ENCODE measurements at regions not wholly inside any gene's neighbourhood (a gene's known extent, or its start where the extent isn't known, plus 50 kb on each side); places are given as distances from the start of the nearest gene placed in this dataset.

DNA sequence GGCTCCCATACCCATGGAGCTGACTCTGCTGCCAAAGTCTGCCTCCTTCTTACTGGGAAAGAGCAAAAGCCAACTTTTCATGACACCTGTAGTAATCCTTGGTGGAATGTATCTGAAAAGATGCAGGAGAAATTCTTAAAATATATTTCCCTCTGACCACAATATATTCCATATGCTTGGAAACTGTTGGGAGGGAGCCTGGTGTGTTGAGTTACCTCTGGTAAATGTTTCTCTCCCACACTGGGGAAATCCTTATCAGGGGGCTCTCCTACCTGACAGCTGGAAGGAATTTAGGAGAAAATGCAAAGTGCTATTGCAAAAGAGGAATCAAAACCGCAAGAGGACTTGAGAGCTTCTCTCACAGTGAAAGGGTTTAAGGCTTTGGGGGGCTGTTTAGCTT is 139.4 kb downstream of the TBX5 start (continued):
- TF ChIP-seq GABPB2 (CRISPR knock-in tag; conservative IDR thresholded peaks at IDR 0.05): no peak
- no peak for TF ChIP-seq DNMT1 (IDR thresholded peaks at IDR 0.05)

DNA sequence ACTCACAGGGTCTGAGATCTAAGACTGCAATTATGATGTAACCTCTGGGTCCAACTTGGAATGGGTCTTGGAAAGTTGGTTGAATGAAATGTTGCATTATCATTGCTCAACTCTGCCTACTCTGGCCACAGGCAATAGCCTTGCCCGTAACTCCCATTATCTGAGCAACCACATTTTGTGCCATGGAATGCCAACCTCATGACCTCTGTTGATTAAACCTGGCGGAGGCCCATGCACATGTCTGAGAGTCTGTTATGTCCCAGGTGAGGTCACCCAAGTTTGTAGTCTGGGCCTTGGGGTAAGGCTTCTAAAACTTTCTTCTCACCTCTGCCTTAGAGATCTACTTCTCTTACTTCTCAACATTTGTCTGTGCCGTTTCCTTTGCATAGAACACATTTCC is 140.9 kb downstream of the TBX5 start:
- TF ChIP-seq TRIM24 (IDR thresholded peaks at IDR 0.05): no peak
- TF ChIP-seq DACH1 (IDR thresholded peaks at IDR 0.05; ENCODE audit: partially characterized antibody): no peak
- FAIRE-seq: no peak
- no peak overlapping the region for H3K4me2 ChIP-seq (ENCODE audit: insufficient read depth, low read length)
- no peaks in the 10 kb centered on the region for H3K79me2 ChIP-seq (ENCODE audit: control insufficient read depth, insufficient read depth, low read length)
- in situ Hi-C loops (cut with MboI) (no loop called here), intact Hi-C loops (cut with micrococcal nuclease) (no loop called here)
- no peak for ATAC-seq
- H3K9me1 ChIP-seq (ENCODE audit: control insufficient read depth, insufficient read depth, low read length): no peaks in the 10 kb centered on the region
- no peaks in the 10 kb centered on the region; the same call in 1 of the 2 replicates for H4K20me1 ChIP-seq (replicated peaks; ENCODE audit: control insufficient read depth, insufficient read depth, low read length)
- H3K36me3 ChIP-seq (ENCODE audit: control insufficient read depth, insufficient read depth, low read length): no peaks in the 10 kb centered on the region
- no peaks in the 10 kb centered on the region for H3K4me1 ChIP-seq (replicated peaks in 1 of 2; ENCODE audit: control insufficient read depth in 2 of 2, insufficient read depth in 2 of 2, low read length in 2 of 2)
- no peak for DNase-seq (ENCODE audit: extremely low read depth in 1 of 4, low spot score in 3 of 4)
- 3% methylated on average over 3 of the region's 3 CpGs for WGBS (ENCODE audit: insufficient coverage, low coverage, missing lambda C conversion rate)
- no peak overlapping the region for H3K9ac ChIP-seq (ENCODE audit: insufficient read depth in 1 of 2, low read depth in 2 of 2, low read length in 2 of 2)
- POLR2A ChIA-PET: interaction anchor here (0.6 to 1.0 kb wide), 2 partner anchors 35 to 73 kb away, joined by 4 read pairs; no protein-coding TSS in a partner anchor
- no peaks in the 10 kb centered on the region for H3K27me3 ChIP-seq (ENCODE audit: control insufficient read depth in 2 of 2, insufficient read depth in 2 of 2, low read length in 2 of 2)
- no TSS peak for BruUV-seq (replicated peaks)
- no peaks in the 10 kb centered on the region for H3K9me3 ChIP-seq (replicated peaks; ENCODE audit: control insufficient read depth, insufficient read depth, low read depth, low read length)
- no peak overlapping the region for H3K4me3 ChIP-seq
- no peak overlapping the region for H2AFZ ChIP-seq (ENCODE audit: low read depth, low read length)
- no peak overlapping the region for H3K27ac ChIP-seq (ENCODE audit: extremely low read depth, low read depth, low read length)
- CTCF ChIA-PET (ENCODE audit: low intra/inter-chr PET ratio): no interaction called here

DNA sequence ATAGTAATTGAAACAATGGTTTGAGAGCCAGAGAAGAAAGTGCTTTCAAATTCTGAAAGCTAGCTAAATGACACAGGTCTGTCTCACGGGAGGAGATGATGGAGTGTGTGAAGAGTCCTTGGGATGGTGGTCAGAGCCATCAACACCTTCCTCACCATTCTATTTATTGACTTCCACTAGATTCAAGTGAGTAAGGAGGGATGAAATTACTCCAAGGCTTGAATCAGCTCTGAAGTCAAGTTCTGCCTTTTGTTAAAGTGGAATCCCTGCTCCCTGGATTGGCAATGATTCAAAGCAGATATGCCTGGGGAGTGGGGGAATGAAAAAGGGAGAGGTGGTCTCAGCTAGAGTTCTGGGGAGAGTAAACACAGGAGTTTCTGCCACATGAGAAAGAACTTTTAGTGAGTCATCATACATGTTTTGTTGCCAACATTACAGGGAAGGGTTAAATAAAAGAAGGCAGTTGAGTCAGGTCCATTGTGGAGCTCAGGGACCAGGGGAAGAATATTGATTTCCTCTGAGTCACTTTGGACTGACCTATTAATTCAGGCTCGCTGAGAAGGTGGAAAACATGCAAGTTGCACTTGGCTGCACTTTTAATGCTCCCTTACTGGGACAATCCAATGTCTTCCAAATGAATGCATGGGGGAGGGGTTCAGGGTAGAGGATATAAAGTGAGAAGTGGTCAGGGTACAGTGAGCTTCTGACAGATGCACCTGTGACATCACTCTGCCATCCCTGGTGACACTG is 142.7 kb downstream of the TBX5 start:
- Histone ChIP-seq H3K27me3 (ENCODE audit: control insufficient read depth in 2 of 2, insufficient read depth in 2 of 2, low read length in 2 of 2) (no peaks in the 10 kb centered on the region), H4K20me1 (replicated peaks; ENCODE audit: control insufficient read depth, insufficient read depth, low read length) (no peaks in the 10 kb centered on the region), H3K4me2 (ENCODE audit: insufficient read depth, low read length) (no peak overlapping the region), H3K4me3 (no peak overlapping the region), H3K9ac (ENCODE audit: insufficient read depth in 1 of 2, low read depth in 2 of 2, low read length in 2 of 2) (no peak overlapping the region), H3K79me2 (ENCODE audit: control insufficient read depth, insufficient read depth, low read length) (no peaks in the 10 kb centered on the region), H3K9me3 (replicated peaks; ENCODE audit: control insufficient read depth, insufficient read depth, low read depth, low read length) (no peaks in the 10 kb centered on the region), H3K27ac (ENCODE audit: extremely low read depth, low read depth, low read length) (no peak overlapping the region), H3K36me3 (ENCODE audit: control insufficient read depth, insufficient read depth, low read length) (no peaks in the 10 kb centered on the region), H2AFZ (ENCODE audit: low read depth, low read length) (no peak overlapping the region), H3K9me1 (ENCODE audit: control insufficient read depth, insufficient read depth, low read length) (no peaks in the 10 kb centered on the region), H3K4me1 (replicated peaks in 1 of 2; ENCODE audit: control insufficient read depth in 2 of 2, insufficient read depth in 2 of 2, low read length in 2 of 2) (no peaks in the 10 kb centered on the region)
- ATAC-seq (no peak), DNase-seq (ENCODE audit: extremely low read depth in 1 of 4, low spot score in 3 of 4) (no peak), FAIRE-seq (no peak)
- 0% methylated on average over 2 of the region's 2 CpGs for WGBS (ENCODE audit: insufficient coverage, low coverage, missing lambda C conversion rate)
- no TSS peak for BruUV-seq (replicated peaks)
- intact Hi-C loops (cut with micrococcal nuclease): no loop called here
- POLR2A ChIA-PET: no interaction called here
- CTCF ChIA-PET (ENCODE audit: low intra/inter-chr PET ratio): no interaction called here
- in situ Hi-C loops (cut with MboI): no loop called here
- TF ChIP-seq HNRNPLL (IDR thresholded peaks at IDR 0.05; ENCODE audit: low read depth, low read length, poor library complexity, severe bottlenecking) (no peak), ARID3A (IDR thresholded peaks at IDR 0.05; ENCODE audit: borderline replicate concordance, low read depth, low read length) (no peak), BHLHE40 (IDR thresholded peaks at IDR 0.05; ENCODE audit: low read length) (no peak), JUND (IDR thresholded peaks at IDR 0.05; ENCODE audit: borderline replicate concordance, low read depth, low read length) (no peak), JUND (tag; IDR thresholded peaks at IDR 0.05; ENCODE audit: borderline replicate concordance, low read depth, low read length) (no peak), ZNF197 (CRISPR knock-in tag; IDR thresholded peaks at IDR 0.05; ENCODE audit: low read depth) (no peak), YBX1 (IDR thresholded peaks at IDR 0.05) (no peak)
- TF ChIP-seq, protein P1, sequence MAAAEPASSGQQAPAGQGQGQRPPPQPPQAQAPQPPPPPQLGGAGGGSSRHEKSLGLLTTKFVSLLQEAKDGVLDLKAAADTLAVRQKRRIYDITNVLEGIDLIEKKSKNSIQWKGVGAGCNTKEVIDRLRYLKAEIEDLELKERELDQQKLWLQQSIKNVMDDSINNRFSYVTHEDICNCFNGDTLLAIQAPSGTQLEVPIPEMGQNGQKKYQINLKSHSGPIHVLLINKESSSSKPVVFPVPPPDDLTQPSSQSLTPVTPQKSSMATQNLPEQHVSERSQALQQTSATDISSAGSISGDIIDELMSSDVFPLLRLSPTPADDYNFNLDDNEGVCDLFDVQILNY (CRISPR knock-in tag; IDR thresholded peaks at IDR 0.05): no peak
- TF ChIP-seq, protein P2, sequence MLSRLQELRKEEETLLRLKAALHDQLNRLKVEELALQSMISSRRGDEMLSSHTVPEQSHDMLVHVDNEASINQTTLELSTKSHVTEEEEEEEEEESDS (CRISPR knock-in tag; IDR thresholded peaks at IDR 0.05): no peak
